Stimulated activated CD8-positive, alpha-beta memory T cell treated with anti-CD3 and anti-CD28 coated beads, Interleukin-7, amount 100 ng/mL, for 1 hour (primary cell): ENCODE measurements at regions not wholly inside any gene's neighbourhood (a gene's known extent, or its start where the extent isn't known, plus 50 kb on each side); places are given as distances from the start of the nearest gene placed in this dataset.
"Not testable (repeated sequence)": the region's sequence is repeated elsewhere in the genome, so short reads cannot be mapped to it uniquely, and the experiment has no call there.

Experiments used
- DNase-seq, 2 donors: peaks; one replicate each; pipeline ENCODE4 v3.0.0-alpha.2; 2020; ENCODE audit warnings: low read depth in 2 of 2

DNA sequence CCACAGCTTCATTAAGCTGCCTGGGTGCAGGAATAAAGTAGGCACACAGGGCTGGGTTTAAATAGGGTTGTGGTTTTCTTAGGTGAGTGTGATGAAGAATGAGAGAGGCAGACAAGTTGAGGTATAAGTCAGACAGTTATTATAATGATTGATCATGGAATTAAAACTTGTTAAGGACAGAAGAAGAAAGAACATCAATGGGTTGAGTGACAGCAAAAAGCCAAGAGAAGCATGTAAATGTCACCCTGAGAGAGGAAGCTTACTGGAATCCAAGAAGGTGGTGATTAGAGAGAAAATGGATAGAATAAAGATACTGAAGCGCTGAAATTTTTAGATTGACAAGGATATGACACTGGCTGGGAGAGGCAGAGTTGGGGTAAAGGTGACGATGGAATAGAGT is 325.2 kb upstream of the SLITRK1 start:
- DNase-seq, result no peak

DNA sequence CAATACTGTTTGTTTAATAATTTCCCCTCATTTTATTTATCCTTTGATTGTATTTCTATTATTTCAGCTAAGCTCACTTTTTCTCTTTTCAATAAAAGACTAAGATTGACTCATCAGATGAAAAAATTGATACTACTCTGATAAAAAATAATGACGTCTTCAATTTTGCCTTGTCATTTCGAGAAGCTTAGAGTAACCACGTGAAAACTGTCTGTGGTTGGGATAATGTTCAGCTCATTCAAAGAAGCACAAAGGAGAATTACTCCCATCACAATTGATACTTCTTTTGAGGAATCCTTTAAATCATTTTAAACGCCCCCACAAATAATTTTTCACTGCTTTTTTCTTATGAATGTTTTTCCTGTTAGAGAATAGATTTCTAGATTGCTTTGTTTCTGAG is 318.7 kb upstream of the SLITRK1 start:
- DNase-seq, result no peak

DNA sequence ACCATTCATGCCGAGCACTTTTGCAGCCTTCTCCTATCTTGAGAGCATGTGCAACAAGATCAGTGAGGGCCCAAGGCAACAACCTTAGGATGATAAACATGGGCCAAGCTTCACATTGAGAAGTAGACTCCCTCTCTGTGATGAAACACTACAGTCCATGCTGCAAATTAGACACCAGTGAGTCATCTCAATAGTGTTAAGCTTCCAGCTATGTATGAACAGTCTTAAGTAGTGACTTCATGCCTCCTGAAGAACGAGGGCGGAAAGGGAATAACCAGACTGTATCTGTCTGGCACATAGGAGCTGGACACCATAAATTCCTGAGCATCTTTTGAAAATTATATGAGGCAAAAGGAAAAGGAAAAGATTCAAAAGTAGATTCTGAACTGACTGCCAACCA is 309.9 kb upstream of the SLITRK1 start:
- DNase-seq, result no peak

DNA sequence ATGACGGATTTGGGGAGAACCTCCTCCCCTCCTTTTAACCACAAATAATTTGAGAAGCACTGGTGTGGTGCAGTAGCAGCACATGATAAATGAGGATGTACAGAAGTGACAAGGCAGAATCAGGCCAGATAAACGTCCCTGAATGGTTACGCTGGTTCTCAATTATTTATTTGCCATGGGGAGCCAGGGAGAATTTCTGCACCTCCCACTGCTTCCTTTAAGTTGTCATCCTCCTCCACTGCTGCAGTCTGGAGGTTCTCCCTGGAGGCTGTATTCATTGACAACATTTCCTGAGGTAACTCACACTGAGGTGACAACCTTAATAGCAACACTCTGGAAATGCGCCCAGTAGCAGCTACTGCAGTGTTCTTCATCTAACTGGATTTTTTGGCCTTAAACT is 308.9 kb upstream of the SLITRK1 start:
- no peak for DNase-seq

DNA sequence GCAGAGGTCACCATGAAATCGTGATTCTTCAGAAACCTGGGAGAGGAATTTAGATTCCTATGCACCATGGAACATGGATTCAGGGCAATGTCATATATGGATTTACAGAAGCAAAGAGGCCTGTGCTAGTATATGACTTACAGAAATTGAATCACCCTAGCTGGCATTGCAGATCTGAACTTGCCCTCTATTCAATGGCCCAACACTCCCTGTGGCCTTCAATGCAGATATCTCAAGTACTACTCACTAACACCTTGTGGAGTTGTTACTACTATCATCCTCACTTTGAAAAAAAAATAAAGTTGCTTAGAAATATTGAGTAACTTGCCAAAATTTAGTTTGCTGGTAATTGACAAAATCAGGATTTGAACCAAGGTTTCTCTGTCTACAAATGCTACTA is 305.4 kb upstream of the SLITRK1 start:
- DNase-seq, result no peak

DNA sequence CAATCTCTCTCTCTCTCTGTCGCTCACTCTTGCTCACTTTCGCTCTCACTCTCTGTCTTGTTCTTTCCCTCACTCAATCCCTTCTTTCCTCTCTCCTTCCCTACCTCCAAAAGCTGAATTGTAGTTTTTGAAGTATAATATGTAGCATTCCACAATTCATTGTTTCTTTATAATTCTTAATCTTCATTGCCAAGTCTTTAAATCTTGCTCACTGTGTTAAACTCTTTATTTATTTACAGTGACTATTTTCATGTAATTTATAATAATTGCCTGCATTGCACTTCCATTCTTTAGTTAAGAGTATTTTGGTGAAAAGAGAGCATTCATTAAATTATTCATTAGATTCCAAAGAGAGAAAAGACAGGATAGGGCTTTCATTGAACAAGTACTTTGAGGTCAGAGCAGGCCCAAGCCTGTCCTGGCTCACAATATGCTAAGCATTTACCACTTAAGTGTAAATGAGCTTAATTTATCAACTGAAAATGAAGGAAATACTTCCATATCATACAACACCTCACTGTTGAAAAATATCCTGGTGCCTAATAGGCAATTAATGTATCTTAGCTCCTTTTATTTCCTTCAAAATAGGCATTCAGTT is 257.4 kb upstream of the SLITRK1 start:
- DNase-seq, result no peak

DNA sequence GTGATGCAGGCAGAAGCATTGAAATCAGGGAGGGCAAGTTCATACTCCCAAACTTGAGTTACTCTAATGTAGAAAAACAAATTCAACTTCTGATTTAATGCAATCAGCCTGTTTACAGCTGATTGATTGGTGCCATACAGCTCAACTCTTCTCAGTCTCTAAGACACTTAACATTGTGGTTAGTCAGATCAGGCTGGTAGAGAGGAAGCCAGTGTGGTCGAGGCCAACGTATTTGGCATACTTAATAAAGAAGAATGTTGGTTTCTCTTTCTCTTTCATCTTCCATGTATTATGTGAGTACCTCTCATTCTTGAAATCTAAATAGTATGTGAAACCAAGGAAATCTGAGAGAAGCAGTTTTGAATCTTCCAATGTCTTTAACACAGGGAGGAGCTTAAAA is 255.0 kb upstream of the SLITRK1 start:
- peak in 1 of 2 donors; percentile 14 for DNase-seq

DNA sequence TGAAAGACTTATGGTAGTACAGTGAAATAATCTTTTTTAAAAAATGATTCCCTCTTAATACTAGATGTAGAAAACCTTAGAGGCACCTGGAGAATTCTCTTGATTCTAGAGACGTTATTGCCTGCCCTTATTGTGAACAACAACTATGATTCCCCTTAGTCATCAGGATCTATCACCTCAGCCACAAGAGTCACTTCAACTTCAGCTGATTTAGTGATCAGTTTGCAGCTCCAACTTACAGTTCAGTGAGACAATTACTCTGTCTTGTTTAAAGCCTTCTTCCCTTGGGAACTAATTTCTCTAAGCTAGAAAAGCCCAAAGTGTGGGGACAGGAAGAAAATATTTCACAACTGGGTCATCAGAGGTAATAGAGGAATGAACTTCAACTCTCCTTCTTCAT is 254.3 kb upstream of the SLITRK1 start:
- DNase-seq, result no peak

DNA sequence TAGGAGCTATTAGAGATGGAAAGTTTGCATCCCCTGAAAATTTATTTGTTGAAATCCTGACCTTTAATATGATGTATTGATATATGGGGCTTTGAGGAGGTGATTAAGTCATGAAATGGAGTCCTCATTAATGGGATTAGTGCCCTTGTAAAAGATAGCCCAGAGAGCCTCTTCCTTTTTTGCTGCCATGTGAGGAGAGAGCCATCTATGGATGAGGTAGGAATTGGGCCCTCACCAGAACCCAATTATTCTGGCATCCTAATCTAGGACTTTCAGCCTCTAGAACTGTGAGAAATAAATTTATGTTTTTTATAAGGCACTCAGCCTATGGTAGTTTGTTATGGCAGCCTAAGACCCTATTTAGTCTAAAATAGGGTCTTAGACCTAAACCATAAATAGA is 250.2 kb upstream of the SLITRK1 start:
- DNase-seq, result no peak

DNA sequence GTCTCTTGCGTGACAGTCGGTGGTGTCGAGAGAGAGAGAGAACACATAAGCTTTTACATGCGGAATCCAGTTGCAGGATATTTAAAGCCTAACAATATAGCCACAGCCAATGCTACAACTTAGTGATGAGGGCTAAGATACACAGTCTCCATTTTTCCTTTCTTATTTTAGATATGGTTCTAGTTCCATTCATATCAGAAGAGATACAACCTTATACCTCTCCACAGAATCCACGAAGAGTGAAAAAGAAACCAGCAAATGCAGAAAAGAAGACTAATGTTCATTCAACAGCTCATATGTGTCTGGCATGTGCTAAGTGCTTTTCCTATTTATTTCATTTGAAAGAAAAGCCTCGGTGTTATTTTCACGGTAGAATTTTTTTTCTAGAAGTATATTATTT is 249.0 kb upstream of the SLITRK1 start:
- no peak for DNase-seq

DNA sequence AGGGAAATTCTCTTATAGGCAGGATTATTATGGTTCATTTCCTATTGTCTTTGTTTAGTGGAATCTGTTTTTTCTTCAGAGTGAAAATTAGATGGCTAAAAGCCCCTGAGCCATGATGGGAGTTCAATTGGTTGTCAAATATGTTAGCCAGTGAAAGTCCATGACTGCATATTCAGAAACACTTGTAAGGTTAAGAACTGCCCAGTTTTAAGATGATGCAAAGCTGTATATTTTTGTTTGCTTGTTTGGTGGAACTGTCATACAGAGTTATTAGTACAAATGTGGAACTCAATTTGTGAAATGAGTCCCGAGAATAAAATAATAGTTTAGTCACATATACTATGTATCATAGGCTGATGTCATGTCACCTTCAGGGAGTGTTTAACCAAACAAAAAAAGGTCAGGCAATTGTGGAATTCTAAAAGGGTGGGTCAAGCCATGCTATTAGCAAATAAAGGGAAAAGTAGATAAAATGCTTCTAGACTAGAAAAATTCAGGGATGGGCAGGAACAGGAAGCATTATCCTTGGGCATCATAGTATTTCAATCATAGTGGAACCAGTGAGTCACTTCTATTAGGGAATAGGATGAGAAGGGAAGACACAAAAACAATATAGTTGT is 248.3 kb upstream of the SLITRK1 start:
- no peak for DNase-seq

DNA sequence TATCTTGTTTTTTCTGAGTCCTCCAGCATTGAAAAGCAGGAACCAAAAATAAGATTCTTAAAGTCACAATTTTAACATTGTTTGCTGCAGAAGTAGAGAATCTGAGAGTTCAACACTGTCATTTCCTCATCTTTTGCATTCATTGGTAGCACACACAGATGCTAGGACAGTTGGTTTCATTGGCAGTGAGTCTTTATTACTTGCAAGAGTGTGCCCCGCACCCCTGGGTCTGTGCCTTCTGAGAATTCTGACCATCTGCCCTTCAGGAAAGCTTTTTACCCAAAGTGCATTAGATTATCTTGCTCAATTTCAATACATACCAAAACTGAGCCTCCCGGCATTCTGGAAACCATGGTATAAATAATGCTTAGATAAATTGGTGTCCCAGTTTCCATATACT is 247.7 kb upstream of the SLITRK1 start:
- no peak for DNase-seq

DNA sequence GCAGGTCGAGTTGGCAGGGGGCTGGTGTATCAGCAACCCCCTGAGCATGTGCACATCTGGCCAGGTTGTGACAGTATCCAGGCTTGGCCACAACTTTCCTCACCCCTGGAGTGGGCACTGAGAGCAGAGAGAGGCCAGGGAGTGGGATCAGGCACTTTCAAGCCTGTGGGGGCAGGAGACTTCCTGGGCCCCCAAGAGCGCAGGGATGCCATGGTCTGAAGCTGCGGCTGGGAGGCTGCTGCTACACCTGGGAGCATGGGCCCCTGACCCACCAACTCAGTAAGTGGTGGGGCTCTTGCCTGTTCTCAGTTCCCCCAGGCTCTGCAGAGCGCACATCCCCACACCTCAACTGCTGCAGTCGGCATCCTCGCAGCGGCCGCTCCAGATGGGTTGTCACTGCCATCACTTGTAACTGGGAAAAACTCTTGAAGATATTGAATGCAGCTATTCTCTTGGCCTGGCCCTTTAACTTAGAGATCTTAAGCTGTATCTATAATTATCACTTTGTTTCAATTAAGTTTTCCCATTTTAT is 245.4 kb upstream of the SLITRK1 start:
- DNase-seq, result no peak

DNA sequence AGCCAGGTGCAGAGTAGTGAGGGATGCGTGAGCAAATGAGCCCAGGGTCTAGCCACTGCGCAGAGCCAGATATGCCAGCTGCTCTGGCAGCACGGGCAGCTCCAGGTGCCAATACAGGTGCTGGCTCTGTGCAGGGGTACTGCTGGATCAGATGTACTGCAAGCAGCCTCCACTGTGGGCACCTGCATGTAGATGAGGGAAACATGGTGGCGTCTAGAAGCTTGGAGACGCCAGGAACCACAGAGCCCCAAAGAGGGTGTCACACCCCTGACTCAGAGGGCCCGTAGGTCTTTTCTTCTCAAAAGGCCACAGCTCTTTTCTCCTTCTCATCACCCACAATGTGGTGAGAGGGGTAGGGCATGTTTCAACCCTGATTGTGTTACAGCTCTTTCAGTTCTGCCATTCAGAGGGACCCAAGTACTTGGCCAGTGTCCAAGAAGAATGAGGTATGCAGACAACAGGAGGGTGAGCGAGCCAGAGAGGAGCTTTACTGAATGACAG is 244.4 kb upstream of the SLITRK1 start:
- DNase-seq, result peak in 1 of 2 donors; percentile 4

DNA sequence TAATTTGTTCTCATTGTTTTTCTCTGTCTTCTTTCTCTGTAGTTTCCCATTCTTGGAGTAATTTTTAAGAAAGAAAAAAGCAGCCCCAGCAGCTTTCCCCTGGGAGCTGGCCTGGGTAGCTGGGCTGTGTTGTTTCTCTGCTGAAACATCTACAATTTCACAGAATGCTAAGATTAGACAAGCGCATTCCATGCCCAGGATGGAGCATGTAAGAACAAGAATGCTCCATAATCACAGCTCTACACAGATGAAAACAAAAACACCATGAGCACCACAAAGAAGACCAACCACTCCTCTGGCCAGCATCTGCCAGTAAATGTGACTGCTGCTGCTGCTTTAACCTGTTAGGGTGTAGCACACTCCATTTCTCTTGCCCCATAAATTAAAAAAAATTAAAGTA is 239.2 kb upstream of the SLITRK1 start:
- no peak for DNase-seq

DNA sequence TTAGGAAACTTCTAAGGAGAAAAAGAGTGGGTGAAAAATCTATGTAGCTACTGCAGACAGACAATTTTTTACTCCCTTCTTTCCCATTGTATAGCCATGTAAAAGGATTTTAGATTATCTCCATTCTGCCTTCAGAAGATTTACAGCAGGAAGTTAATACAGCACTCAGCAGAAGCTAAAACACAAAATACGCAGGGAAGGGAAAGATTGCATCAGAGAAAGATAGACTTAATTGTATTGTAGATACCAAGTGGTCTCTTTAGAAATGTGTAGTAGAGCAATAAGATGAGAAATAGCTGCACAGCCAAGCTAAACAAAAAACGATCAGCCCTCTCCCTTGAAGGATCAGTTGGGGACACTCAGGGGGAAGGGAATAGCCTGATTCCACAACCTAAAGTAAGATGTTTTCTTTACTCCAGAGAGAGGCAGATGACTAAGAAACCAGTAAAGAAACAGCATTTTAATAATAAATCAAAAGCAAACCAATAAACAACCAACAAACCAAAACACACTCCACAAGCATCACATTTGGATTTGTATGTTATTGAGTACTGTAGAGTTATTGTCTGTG is 236.7 kb upstream of the SLITRK1 start:
- no peak for DNase-seq

DNA sequence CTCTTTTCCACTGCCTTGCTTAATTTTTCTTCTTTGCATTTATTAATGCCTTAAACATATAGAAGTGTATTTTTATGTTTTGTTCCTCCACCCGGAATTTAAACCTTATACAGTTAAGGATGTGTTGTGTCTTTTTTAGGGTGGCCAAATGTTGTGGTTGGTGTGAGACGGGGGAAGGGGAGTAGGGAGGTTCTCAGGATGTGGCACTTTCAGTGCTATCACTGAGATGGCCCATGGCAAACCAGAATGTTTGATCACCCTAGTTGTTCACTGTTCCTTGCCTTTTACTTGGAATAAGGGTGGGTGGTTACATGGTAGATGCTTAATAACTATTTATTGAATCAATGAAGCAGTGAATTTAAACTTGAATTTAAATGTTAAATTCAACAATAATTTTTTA is 216.0 kb upstream of the SLITRK1 start:
- DNase-seq, result no peak

DNA sequence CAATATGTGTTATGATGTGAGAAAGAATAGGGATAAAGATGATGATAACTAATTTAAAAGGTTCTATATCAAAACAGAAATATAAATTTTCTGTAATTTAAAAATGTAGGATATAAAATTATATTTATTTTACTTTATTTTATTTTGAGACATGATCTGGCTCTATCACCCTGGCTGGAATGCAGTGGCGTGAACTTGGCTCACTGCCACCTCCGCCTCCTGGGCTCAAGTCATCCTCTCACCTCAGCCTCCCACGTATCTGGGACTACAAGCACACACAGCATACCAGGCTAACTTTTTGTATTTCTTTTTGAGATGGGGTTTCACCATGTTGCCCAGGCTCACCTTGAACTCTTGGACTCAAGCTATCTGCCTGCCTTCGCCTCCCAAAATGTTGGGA is 214.9 kb upstream of the SLITRK1 start:
- DNase-seq, result no peak

DNA sequence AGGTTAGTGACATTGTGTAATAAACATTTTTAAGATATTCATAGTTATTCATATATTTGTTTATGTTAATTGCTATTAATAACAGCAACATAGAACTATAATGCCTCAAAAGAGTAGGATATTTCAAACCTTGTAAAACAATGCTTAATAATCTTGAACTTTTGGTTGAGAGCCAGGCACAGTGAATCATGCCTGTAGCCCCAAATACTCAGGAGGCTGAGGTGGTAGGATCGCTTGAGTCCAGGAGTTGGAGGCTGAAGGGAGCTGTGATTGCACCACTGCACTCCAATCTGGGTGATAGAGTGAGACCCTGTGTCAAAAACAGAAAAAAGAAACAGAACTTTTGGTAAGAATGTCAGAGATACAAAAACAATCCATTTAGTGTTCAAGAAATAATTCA is 213.9 kb upstream of the SLITRK1 start:
- no peak for DNase-seq

DNA sequence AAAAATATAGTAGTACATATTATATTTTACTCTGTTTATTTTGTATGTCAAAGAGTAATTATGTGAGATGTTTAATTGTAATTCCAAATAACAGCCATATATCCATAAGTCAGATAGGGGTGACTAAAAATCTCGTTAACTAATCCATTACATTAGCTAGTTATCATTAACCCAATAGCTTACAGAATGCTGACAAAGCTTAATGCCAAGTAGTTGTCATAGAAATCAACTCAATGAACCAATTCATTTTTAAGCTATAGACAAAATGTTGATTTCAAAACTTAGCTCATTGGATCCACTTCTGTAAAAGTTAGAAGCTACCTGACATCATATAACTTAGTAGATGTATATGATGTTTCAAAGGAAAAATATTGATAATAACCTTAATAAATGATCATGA is 206.7 kb upstream of the SLITRK1 start:
- DNase-seq, result no peak

DNA sequence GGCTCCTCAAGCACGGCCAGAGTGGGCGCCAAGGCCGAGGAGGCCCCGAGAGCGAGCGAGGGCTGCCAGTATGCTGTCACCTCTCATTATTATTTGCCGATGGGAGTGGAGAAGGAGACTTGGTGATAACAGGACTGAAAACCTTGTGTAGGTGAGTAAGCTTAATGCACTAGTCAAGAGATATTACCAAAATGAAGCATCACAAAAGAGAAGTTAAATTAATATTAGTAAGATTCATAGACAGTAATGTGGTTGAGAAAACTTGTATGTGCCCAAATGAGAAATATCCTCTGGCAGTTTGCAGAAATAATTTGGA is 204.5 kb upstream of the SLITRK1 start:
- DNase-seq, result no peak

DNA sequence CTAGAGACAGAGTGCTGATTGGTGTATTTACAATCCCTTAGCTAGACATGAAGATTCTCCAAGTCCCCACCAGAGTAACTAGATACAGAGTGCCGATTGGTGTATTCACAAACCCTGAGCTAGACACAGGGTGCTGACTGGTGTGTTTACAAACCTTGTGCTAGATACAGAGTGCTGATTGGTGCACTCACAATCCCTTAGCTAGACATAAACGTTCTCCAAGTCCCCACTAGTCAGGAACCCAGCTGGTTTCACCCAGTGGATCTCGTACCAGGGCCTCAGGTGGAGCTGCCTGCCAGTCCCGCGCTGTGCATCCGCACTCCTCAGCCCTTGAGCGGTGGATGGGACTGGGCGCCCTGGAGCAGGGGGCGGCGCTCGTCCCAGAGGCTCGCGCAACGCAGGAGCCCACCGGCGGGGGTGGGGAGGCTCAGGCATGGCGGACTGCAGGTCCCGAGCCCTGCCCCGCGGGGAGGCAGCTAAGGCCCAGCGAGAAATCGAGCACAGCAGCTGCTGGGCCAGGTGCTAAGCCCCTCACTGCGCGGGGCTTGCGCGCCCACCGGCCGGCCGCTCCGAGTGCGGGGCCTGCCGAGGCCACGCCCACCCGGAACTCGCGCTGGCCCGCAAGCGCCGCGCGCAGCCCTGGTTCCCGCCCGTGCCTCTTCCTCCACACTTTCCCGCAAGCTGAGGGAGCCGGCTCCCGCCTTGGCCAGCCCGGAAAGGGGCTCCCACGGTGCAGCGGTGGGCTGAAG is 204.0 kb upstream of the SLITRK1 start:
- not testable (repeated sequence) for DNase-seq

DNA sequence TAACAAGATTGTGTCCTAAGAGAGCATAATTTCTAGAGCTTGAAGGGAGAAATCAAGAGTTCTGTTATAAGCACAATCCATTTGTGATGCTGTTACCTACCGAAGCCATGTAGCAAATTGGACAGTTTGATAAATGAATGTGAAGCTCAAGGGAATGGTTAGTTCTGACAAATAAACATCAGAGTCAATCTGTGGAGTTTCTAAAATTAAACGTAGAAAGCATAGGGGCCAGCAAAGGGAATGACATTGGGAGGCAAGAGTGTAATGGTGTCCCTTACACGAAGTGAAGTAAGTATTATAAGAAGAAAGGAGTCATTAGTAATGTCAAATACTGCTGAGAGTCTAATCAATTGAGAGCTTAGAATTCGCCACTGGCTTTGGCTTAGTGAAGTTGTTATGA is 200.2 kb upstream of the SLITRK1 start:
- DNase-seq, result no peak
